HFFc6 (cell line): ENCODE measurements at regions not wholly inside any gene's neighbourhood (a gene's known extent, or its start where the extent isn't known, plus 50 kb on each side); places are given as distances from the start of the nearest gene placed in this dataset.

Experiments
- DNase-seq: peaks from one replicate; pipeline ENCODE4 v3.0.0-alpha.2; 2018
- H3K27ac Mint-ChIP-seq: 2 replicates; pipeline ENCODE4 v1.8.0; 2020; ENCODE audit warnings: mild to moderate bottlenecking, mixed read lengths
- H3K27me3 Mint-ChIP-seq: 2 replicates; pipeline ENCODE4 v1.8.0; 2021; ENCODE audit warnings: mild to moderate bottlenecking, moderate library complexity, mixed read lengths; ENCODE audit not compliant: insufficient read depth
- H3K36me3 Mint-ChIP-seq: 2 replicates; pipeline ENCODE4 v1.8.0; 2021; ENCODE audit warnings: low read depth, mixed read lengths
- H3K4me1 Mint-ChIP-seq: 2 replicates; pipeline ENCODE4 v1.8.0; 2020; ENCODE audit warnings: low read depth, mixed read lengths
- H3K4me3 Mint-ChIP-seq: 2 replicates; pipeline ENCODE4 v1.8.0; 2020; ENCODE audit warnings: mild to moderate bottlenecking, moderate library complexity, mixed read lengths
- H3K9me3 Mint-ChIP-seq: 2 replicates; pipeline ENCODE4 v1.8.0; 2020; ENCODE audit warnings: mild to moderate bottlenecking, mixed read lengths
- CTCF ChIP-seq: fragments of 200-600 bp; sonication (generic); IDR thresholded peaks from 2 replicates; pipeline ENCODE4 v1.5.0; 2021; ENCODE audit warnings: antibody characterized with exemption, mild to moderate bottlenecking

GRCh38 chr20:8963330-8963729 is 105.6 kb upstream of the PLCB4 start:
- Mint-ChIP-seq H3K36me3 (no peaks in the 10 kb centered on the region), H3K4me1 (peaks cover 13% of the 10 kb centered on the region), H3K4me3 (no peak overlapping the region), H3K27me3 (0 out of 2 replicates have a peak, but pooled peaks cover 2% of the 10 kb centered on the region), H3K9me3 (no peaks in the 10 kb centered on the region), H3K27ac (no peak overlapping the region)
- no peak for TF ChIP-seq CTCF
- no peak for DNase-seq

GRCh38 chr20:8964959-8965562 is 103.8 kb upstream of the PLCB4 start:
- DNase-seq, result no peak
- Mint-ChIP-seq H3K27me3 (0 out of 2 replicates have a peak, but pooled peaks cover 2% of the 10 kb centered on the region), H3K4me1 (peaks cover 13% of the 10 kb centered on the region), H3K9me3 (no peaks in the 10 kb centered on the region), H3K36me3 (no peaks in the 10 kb centered on the region), H3K4me3 (no peak overlapping the region), H3K27ac (no peak overlapping the region)
- TF ChIP-seq CTCF, result no peak

GRCh38 chr20:8967641-8968245 is 101.1 kb upstream of the PLCB4 start:
- no peaks in the 10 kb centered on the region for H3K36me3 Mint-ChIP-seq
- H3K4me3 Mint-ChIP-seq, result no peak overlapping the region
- no peak for DNase-seq
- H3K9me3 Mint-ChIP-seq, result no peaks in the 10 kb centered on the region
- H3K27me3 Mint-ChIP-seq, result 0 out of 2 replicates have a peak, but pooled peaks cover 2% of the 10 kb centered on the region
- no peak overlapping the region for H3K27ac Mint-ChIP-seq
- H3K4me1 Mint-ChIP-seq, result peaks cover 19% of the 10 kb centered on the region
- TF ChIP-seq CTCF, result no peak

GRCh38 chr20:8969146-8969583 is 99.7 kb upstream of the PLCB4 start:
- 0 out of 2 replicates have a peak, but pooled peaks cover 2% of the 10 kb centered on the region for H3K27me3 Mint-ChIP-seq
- H3K4me1 Mint-ChIP-seq, result peaks cover 19% of the 10 kb centered on the region
- H3K9me3 Mint-ChIP-seq, result no peaks in the 10 kb centered on the region
- TF ChIP-seq CTCF, result no peak
- H3K36me3 Mint-ChIP-seq, result no peaks in the 10 kb centered on the region
- no peak for DNase-seq
- no peak overlapping the region for H3K27ac Mint-ChIP-seq
- no peak overlapping the region for H3K4me3 Mint-ChIP-seq

GRCh38 chr20:8971669-8972316 is 97.1 kb upstream of the PLCB4 start:
- H3K27ac Mint-ChIP-seq, result no peak overlapping the region
- no peaks in the 10 kb centered on the region for H3K9me3 Mint-ChIP-seq
- H3K27me3 Mint-ChIP-seq, result 0 out of 2 replicates have a peak, but pooled peaks cover 2% of the 10 kb centered on the region
- H3K36me3 Mint-ChIP-seq, result no peaks in the 10 kb centered on the region
- DNase-seq, result no peak
- H3K4me1 Mint-ChIP-seq, result peaks cover 13% of the 10 kb centered on the region
- H3K4me3 Mint-ChIP-seq, result no peak overlapping the region
- TF ChIP-seq CTCF, result no peak
